GM18499 (cell line): ENCODE measurements at regions not wholly inside any gene's neighbourhood (a gene's known extent, or its start where the extent isn't known, plus 50 kb on each side); places are given as distances from the start of the nearest gene placed in this dataset.
"Not testable (repeated sequence)": the region's sequence is repeated elsewhere in the genome, so short reads cannot be mapped to it uniquely, and the experiment has no call there.

ENCODE experiments used
- ATAC-seq: cut with Tn5 transposase; IDR thresholded peaks from one replicate; pipeline ENCODE4 v1.9.1; 2021; ENCODE audit warnings: moderate number of reproducible peaks; ENCODE audit not compliant: insufficient read depth, unreplicated experiment

DNA sequence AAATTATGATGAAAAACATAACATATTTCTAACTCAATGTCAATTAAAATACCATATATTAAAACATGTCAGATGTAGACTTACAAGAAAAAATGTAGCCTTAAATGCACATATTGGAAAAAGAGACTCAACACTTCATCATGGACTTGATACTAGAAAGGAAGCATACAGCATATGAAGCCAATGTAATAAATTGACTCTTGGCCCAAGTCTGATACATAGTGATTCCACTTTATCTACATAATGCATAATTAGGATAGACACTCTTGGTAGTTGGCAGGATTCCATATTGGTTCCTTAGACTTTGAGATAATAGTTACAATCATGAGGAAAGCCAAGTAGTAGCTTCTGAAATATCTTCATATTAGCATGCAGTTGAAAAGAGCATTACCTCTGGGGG lies 1067.0 kb downstream of the PCDH17 start:
- ATAC-seq = no peak

DNA sequence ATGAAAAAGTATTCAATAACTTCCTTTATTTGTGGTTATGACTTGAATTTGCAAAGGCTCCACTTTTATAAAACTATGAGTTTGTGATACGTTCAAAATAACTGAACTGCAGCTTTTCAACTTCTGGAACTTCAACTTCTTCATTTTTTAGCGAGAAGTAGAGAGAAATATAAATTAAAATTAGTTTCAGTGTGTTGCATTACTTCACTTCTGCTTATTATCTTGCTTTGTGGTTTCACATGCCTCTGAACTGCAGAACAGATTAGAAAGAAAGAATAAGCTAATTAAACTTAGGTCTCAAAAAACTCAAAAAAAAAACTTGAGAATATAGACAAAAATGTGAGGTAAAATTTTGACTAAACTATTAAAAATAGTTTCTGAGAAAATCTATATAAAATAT lies 1073.4 kb downstream of the PCDH17 start:
- no peak for ATAC-seq

DNA sequence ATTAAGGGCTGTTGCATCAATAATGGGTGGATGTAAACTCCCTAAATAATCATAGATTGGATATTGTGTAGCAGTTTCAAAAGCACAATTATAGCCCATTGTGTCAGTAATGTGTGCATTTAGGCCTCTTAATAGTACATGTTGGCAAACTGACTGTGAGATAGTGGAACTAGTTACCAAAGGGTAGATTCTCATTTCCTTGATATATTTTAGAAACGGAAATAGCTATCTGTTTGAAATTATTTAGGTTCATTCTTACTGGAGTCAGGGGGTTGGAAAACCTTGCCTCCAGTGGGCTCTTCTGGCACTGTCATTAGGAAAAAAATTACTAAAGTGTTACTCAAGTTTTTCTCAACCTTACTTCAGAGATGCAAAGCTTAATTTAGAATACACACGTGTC lies 1074.9 kb downstream of the PCDH17 start:
- no peak for ATAC-seq

DNA sequence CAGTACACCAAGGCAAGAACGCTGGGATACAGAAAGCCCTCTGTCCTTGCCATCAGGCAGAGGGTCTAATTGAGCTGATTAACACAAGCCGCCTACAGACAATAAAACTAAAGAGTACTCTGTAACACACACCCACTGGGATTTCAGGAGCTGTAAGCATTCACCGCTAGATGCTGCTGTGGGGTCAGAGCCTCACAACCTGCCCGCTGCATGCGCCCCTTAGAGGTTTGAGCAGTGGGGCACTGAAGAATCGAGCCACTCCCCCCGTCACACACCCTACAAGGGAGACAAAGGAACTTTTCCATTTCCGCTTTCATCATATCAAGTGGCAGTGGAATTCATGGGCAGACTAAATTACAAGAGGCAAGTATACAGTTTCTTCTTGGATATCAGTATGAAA lies 1080.6 kb downstream of the PCDH17 start:
- ATAC-seq = no peak

DNA sequence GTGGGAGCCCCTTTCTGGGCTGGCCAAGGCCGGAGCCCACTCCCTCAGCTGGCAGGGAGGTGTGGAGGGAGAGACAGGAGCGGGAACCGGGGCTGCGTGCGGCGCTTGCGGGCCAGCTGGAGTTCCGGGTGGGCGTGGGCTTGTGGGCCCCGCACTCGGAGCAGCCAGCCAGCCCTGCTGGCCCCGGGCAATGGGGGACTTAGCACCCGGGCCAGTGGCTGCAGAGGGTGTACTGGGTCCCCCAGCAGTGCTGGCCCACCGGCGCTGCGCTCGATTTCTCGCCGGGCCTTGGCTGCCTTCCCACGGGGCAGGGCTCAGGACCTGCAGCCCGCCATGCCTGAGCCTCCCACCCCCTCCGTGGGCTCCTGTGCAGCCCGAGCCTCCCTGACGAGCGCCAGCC lies 1082.5 kb downstream of the PCDH17 start:
- ATAC-seq = not testable (repeated sequence)

DNA sequence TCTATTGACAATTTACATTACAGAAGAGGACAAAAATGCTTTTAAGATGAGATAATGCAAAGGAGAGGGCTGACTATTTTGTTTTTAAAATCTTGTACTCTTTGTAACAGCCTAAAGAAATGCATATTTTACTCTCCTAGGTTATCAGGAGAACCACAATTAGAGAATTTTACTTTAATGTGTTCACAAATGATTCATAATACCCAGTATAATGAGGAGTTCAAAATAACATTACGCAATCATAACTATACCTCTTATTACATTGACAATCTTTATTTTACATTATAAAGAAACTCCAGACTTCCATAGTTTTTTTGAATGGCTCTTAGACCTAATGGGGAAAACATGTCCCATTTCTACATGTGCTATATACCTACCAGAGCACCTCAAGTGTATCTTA lies 1089.7 kb downstream of the PCDH17 start:
- no peak for ATAC-seq

DNA sequence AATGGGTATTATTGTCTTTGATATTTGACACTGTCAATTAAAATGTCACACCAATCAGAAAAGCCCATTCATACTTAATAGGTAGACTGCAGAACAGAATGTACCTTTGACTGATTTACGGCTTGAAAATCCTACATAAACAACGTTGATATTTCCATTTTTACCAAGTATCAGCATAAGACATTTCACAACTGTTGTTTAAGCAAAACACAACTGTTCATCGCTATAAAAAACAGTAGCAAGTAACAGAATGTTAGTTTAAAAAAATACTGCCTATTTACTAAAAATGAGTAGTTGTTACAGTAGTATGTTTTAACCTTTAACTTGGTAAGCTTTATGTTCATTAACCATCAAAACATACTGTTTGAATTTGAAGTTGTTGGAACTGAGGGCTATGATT lies 1096.6 kb downstream of the PCDH17 start:
- ATAC-seq = no peak

DNA sequence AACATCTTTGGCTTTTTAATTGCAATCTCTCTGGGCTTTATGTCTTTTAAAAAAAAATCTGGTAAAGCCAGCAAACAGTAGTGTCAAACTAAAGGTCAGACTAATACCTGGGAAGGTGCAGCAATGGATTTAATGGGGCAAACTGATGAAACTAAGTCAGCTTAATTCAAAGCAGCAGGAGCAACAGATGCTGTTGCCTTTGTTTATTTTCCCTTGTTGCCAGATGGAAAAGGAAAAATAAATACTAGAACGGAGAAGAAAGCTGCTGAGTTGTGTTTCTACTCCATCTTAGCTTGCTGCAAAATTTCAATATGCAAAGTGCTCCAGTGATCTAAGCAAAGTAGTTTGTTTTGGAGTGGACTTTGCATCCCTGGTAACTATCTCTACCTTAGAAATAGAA lies 1097.8 kb downstream of the PCDH17 start:
- no peak for ATAC-seq

DNA sequence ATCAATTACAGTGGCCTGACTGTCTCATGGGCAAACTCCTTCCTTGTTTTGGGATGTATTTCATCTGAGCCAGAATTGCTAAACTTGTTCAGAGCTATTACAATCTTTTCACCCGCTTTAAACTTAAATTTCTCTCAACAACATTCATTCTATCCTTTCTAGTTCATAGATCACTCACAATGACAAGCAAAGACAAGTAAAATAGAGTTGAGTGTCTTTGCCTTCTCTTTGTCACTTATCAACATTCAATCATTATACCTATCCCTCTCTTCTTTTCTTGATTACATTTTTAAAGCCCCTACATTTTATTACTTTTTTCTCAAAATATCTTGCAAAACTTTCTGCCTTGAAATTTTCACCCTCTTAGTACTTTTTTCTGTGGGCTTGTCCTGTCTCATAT lies 1113.1 kb downstream of the PCDH17 start:
- no peak for ATAC-seq

DNA sequence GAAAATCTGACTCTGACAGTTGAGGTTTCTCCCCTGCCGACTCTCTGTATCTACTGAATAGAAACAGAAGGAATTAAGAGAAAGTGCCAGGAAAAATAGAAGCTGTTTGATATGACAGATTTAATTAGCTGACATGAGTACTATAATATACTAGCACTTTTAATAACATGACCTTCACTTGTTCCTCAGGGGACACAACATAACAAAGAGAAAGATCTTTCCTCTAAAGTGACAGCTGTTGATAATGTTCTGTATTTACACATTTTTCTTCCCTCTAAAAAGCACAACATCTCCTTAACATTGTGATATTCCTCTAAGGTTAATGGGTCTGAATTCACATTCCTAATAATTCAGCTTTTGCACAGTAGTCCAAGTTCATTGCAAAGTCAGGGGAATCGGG lies 1136.0 kb downstream of the PCDH17 start:
- ATAC-seq = no peak

DNA sequence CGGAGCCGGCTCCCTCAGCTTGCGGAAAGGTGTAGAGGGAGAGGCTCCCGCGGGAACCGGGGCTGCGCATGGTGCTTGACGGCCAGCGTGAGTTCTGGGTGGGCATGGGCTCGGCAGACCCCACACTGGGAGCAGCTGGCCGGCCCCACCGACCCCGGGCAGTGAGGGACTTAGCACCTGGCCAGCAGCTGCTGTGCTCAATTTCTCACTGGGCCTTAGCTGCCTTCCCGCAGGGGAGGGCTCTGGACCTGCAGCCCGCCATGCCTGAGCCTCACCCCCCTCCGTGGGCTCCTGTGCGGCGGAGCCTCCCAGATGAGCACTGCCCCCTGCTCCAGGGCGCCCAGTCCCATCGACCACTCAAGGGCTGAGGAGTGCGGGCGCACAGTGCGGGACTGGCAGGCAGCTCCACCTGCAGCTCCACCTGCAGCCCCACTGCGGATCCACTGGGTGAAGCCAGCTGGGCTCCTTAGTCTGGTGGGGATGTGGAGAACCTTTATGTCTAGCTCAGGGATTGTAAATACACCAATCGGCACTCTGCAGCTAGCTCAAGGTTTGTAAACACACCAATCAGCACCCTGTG lies 1141.8 kb downstream of the PCDH17 start:
- ATAC-seq = no peak

DNA sequence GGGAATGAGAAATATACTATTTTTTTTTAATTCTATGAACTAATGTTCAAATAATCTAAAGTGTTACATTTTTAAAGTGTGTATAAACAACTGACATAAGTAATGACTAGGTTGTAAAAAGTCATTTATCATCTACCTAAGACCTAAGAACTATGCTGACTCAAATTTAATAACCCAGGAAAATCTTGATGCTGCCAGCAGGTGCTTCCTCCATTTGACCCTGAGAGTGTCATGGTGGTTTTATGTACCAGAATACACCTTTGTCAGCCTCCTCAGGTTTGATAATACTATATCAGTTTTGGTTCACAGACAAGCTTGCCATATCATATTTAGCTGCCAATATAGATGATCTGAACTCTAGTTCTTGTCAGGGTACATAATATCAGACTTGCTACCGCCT lies 1151.2 kb downstream of the PCDH17 start:
- ATAC-seq = no peak

DNA sequence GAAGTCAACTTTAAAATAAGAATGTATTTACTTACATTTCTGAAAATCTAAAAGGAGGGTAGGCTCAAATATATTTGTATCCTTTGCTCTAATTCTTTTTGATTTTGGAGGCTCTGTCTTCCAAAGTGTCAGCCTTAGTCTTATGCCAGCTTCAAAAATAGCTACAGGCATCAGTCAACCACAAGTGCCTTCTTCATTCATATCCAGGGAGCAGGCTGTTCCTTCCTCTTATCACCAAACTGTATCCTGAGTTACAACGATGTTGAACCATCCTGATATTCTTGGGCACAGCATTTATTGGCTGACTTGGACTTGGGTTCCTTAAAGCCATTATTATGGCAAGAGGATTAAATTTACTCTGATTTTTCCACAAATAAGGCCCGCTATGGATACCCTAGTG lies 1161.3 kb downstream of the PCDH17 start:
- ATAC-seq = no peak

DNA sequence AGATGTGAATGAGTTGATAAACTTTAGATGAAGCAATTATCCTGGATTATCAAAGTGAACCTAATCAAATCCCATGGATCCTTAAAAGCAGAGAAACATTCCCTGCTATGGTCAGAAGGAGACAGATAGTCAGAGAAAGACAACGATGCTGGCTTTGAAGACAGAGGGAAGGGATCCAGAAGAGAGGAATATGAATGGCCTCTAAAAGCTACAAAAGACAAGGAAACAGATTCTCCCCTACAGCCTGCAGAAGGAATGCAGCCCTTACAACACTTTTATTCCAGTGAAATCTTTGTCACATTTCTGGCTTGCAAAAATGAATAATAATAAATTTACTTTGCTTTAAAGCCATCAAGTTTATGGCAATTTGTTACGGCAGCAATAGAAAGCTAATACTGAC lies 1164.2 kb downstream of the PCDH17 start:
- ATAC-seq = no peak

DNA sequence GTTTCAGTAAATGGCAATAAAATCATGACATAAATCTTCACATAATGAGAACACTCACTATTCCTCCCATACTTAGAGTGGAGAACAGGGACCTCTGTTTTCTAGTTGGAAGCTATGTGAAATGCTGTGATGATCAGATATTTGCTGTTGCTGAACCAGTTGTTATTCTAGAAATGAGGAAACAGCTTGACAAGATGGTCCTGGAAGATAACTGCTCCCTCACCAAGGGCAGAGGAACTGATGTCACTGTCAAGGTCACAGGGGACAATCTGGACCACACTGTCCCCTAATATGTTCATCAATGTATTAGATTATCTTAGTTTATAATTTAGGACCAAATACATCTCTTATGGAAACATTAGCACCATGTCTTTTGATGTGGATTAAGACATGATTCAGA lies 1173.3 kb downstream of the PCDH17 start:
- no peak for ATAC-seq

DNA sequence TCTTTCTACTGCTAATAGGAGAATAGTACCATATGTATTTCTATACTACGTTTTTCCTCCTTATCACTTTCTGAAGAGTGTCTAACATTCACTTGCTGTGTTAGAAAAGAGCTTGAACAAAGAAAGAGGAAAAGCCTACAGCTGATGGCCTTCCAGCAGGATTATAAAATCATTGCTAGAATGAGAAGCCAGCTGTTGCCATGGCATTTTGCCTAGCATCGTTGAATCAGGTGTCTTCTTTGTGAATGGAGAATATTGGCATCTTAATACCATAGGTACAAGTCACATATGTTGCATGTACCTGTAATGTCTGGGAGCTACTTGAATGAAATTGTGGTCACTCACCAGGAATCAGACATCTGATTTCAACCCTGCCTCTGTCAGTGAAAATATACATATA lies 1174.9 kb downstream of the PCDH17 start:
- no peak for ATAC-seq

DNA sequence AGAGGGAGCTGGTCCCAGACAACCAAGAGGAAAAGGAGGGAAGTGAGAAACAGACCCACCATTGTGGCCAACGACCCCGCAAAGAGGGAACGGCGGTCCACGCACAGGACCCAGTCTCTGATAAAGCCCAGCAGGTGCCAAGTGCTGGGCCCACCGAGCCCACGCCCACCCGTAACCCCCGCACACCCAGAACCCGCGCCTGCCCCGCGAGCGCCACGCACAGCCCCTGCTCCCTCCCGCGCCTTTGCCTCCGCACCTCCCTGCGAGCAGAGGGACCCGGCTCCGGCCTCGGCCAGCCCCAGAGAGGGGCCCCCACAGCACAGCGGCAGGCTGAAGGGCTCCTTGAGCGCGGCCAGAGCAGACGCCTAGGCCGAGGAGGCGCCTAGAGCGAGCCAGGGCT lies 1192.2 kb downstream of the PCDH17 start:
- no peak for ATAC-seq

DNA sequence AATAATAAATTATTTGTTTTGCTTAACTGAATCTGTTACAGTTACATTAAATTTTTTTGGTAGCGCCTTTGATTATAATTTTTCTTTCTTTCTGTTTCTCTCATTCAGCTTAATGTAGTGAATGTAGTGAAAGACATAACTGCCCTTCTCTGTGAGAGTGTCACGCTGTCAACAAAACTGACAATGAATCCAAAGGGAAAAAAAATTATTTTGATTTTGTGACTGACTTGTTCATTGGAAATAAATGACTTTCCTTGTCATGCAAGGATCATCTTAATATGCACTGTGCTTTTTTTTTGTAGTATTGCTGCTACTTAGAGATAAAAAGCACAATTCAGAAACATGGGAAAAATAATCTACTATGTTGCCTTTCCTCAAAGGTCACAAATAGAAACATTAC lies 1196.4 kb downstream of the PCDH17 start:
- no peak for ATAC-seq

DNA sequence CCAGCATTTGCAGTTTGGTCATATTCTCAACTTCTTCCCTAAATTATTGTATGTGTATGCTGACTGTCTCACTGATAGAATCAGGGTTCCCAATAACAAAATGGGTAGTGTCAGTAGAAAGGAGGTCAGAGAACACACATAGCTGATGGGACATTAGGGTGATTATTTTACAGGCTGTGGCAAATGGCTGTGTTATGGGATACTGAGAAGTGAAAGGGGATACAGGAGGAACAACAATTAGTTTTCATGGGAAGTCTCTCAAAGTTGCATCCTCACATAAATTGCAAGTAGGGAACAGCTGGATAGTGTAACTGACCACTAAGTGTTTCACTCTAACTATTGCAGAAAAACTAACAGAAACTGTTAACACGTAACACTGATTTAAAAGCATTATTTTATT lies 1199.3 kb downstream of the PCDH17 start:
- no peak for ATAC-seq

DNA sequence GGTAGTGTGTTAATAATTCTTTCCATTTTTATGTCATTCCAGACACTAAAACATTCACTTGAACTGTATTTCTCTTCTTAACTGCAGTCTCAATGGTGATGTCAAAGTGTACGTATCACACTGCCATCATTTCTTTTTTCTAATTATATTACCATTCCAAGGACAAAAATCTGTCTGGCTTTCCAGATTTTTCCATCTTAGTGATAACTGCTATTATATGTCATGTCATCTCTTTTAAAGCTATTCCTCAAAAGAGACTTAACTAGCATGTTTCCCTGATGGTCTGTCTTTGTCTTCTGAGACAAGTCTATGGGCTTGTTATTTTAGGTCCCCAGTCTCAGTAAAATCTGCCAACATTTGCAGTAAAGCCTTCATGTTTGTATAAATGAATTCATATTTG lies 1207.1 kb downstream of the PCDH17 start:
- ATAC-seq = no peak

DNA sequence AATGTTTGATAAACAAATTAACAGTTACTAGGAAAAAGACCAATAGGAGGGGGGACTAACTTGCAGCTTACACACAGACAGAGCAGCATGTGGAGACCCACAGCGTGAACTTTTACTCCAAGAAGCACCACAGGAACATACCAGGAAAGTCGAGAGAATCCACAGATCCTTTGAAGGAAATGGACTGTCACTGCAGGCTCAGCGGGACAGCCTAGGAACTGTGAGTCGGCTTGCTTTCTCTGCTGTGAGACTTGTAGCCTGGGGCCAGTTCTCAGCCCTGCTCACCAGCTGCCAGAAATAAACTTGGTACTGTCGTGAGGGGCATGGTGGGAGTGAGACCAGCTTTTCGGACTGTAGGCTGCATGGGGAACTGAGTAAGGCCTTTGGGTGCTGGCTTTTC lies 1211.5 kb downstream of the PCDH17 start:
- no peak for ATAC-seq

DNA sequence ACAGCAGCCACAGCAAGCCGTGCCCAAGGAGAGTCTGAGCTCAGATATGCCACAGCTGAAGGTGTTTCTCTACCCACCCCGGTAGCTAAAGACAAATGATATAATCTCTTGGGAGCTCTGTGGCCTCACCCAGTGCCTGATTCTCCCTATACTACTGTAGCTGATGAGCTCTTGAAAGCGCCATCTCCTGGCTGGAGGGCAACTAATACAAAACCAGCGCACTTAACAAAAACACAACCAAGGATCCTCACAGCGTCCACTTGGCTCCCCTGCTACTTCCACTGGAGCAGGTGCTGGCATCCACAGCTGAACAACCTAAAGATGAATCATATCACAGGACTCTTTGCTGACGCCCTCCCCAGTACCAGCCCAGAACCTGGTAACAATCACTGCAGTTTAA lies 1212.0 kb downstream of the PCDH17 start:
- no peak for ATAC-seq

DNA sequence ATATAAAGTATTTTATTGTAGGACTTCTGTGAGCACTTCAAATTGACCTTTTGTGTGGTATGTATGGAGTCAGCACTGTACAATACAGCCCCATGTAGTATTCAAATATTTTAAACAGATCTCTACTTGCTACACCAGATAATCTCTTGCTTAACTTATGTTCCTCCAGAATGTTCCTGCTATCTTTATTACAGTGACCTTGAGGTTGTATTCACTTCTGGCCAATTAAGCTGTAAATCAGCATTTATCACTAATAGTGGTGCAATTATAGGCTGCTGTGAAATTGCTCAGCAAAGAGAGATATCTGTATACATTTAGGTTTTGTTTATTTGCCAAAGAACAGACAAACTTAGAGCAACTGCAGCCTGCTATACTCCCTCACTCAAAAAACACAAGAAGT lies 1218.6 kb downstream of the PCDH17 start:
- no peak for ATAC-seq
